Thyroid gland (tissue), 4 donors: ENCODE measurements at regions not wholly inside any gene's neighbourhood (a gene's known extent, or its start where the extent isn't known, plus 50 kb on each side); places are given as distances from the start of the nearest gene placed in this dataset.

Experiments used
- POLR2A ChIP-seq, 2 donors: fragments of 450-650 bp; IDR thresholded peaks; one replicate each; pipeline ENCODE4 v1.6.1; 2017; ENCODE audit warnings: antibody characterized with exemption in 2 of 2, mild to moderate bottlenecking in 2 of 2, moderate library complexity in 1 of 2
- TF ChIP-seq, protein P1 (sequence below), 6 experiments: fragments of 200-600 bp in 3 of 6; fragments of 450-650 bp in 3 of 6; sonication (generic) in 3 of 6; IDR thresholded peaks; one replicate each; pipeline ENCODE4 v1.5.1; 2016 to 2019; ENCODE audit warnings: antibody characterized with exemption in 6 of 6, mild to moderate bottlenecking in 2 of 6, inconsistent platforms in 1 of 6, moderate library complexity in 1 of 6

DNA sequence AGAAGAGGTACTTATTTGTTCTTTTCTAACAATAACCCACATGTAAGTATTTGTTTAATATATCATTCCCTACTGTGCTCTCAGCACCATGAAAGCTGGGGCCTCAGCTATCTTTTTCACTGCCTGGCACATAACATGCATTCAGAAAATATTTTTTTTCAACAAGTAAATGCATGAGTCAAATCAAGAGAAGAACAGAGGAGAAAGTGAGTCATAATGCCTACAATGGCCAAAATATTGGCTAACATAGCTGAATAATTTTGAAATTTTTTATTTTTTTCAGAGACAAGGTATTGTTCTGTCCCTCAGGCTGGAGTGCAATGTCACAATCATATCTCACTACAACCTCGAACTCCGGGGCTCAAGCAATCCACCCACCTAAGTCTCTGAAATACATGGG, 252.2 kb upstream of the ADAMTS5 start:
- TF ChIP-seq, protein P1, sequence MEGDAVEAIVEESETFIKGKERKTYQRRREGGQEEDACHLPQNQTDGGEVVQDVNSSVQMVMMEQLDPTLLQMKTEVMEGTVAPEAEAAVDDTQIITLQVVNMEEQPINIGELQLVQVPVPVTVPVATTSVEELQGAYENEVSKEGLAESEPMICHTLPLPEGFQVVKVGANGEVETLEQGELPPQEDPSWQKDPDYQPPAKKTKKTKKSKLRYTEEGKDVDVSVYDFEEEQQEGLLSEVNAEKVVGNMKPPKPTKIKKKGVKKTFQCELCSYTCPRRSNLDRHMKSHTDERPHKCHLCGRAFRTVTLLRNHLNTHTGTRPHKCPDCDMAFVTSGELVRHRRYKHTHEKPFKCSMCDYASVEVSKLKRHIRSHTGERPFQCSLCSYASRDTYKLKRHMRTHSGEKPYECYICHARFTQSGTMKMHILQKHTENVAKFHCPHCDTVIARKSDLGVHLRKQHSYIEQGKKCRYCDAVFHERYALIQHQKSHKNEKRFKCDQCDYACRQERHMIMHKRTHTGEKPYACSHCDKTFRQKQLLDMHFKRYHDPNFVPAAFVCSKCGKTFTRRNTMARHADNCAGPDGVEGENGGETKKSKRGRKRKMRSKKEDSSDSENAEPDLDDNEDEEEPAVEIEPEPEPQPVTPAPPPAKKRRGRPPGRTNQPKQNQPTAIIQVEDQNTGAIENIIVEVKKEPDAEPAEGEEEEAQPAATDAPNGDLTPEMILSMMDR (IDR thresholded peaks at IDR 0.05): no peak
- no peak for TF ChIP-seq POLR2A (IDR thresholded peaks at IDR 0.05)
